K562 (cell line): ENCODE measurements at regions not wholly inside any gene's neighbourhood (a gene's known extent, or its start where the extent isn't known, plus 50 kb on each side); places are given as distances from the start of the nearest gene placed in this dataset.

Experiments
- ATAC-seq: fragments of 200-7000 bp; cut with Tn5 transposase; 3 replicates; pipeline ENCODE4 v1.9.1; 2020; ENCODE audit warnings: moderate library complexity
- BruUV-seq: library from RNA; stranded (reverse); fragments of 400-500 nt; replicated peaks from 2 replicates; lab custom pipeline; 2021; lab: Mats Ljungman, UMichigan
- CTCF ChIA-PET: fragments of 300-600 bp; formaldehyde crosslinking; extraction: SDS; loops from one replicate; lab custom pipeline; 2021; ENCODE audit warnings: low intra/inter-chr PET ratio; lab: Yijun Ruan, JAX
- POLR2A ChIA-PET: fragments of 300-600, 350-650 bp; sonication (Branson Sonifier 250); formaldehyde crosslinking; extraction: SDS; loops from one replicate; lab custom pipeline; 2021; ENCODE audit warnings: antibody characterized with exemption, inconsistent platforms; lab: Yijun Ruan, JAX
- DNase-seq, 4 experiments: peaks; one replicate each; pipeline versions ENCODE4 v3.0.0 to v3.0.0-alpha.2; 2011 to 2018; ENCODE audit warnings: low spot score in 3 of 4, mixed read lengths in 3 of 4; ENCODE audit errors: extremely low read depth in 1 of 4
- FAIRE-seq: peaks from 2 replicates; lab custom pipeline; 2011; peaks lifted over from hg19 to GRCh38; lab: Jason Lieb, UNC
- H2AFZ ChIP-seq: 2 replicates; pipeline ENCODE4 v1.6.0; 2011; ENCODE audit warnings: low read depth, low read length, control low read depth, inconsistent platforms
- H3K27ac ChIP-seq: fragments of 200-600 bp; 3 replicates; pipeline ENCODE4 v1.8.0; 2011; ENCODE audit warnings: low read depth, mild to moderate bottlenecking, control low read depth, inconsistent platforms, low read length, moderate library complexity, mixed read lengths; ENCODE audit errors: extremely low read depth
- H3K27me3 ChIP-seq, 2 experiments: fragments of 300-600 bp in 1 of 2; 2 replicates in 1 of 2; 3 replicates in 1 of 2; pipeline versions ENCODE4 v1.6.0 to v1.8.0; 2011; ENCODE audit warnings: inconsistent platforms in 2 of 2, low read length in 2 of 2, mild to moderate bottlenecking in 1 of 2, mixed read lengths in 1 of 2, moderate library complexity in 1 of 2; ENCODE audit not compliant: control insufficient read depth in 2 of 2, insufficient read depth in 2 of 2
- H3K36me3 ChIP-seq: fragments of 300-600 bp; 3 replicates; pipeline ENCODE4 v1.8.0; 2011; ENCODE audit warnings: mild to moderate bottlenecking, low read length, inconsistent platforms; ENCODE audit not compliant: control insufficient read depth, insufficient read depth
- H3K4me1 ChIP-seq, 2 experiments: fragments of 200-600 bp in 1 of 2; replicated peaks in 1 of 2; 2 replicates in 1 of 2; 3 replicates in 1 of 2; pipeline versions ENCODE4 v1.5.1 to v1.8.0; 2011; ENCODE audit warnings: inconsistent platforms in 2 of 2, low read length in 2 of 2, mild to moderate bottlenecking in 1 of 2, mixed read lengths in 1 of 2, moderate library complexity in 1 of 2; ENCODE audit not compliant: control insufficient read depth in 2 of 2, insufficient read depth in 2 of 2
- H3K4me2 ChIP-seq: 2 replicates; pipeline ENCODE4 v1.6.1; 2011; ENCODE audit warnings: low read length, control low read depth, inconsistent platforms, mixed read lengths; ENCODE audit not compliant: insufficient read depth
- H3K4me3 ChIP-seq: fragments of 200-600 bp; sonication (generic), shearing (Covaris generic); 2 replicates; pipeline ENCODE4 v1.5.1; 2016; ENCODE audit warnings: control low read depth, inconsistent platforms
- H3K79me2 ChIP-seq: fragments of 200-600 bp; 3 replicates; pipeline ENCODE4 v1.8.0; 2011; ENCODE audit warnings: low read length, inconsistent platforms; ENCODE audit not compliant: control insufficient read depth, insufficient read depth
- H3K9ac ChIP-seq, 2 experiments: 2 replicates each; pipeline versions ENCODE4 v1.6.0 to v1.6.1; 2011; ENCODE audit warnings: low read depth in 2 of 2, low read length in 2 of 2, control low read depth in 1 of 2, inconsistent platforms in 1 of 2, mild to moderate bottlenecking in 1 of 2, mixed read lengths in 1 of 2; ENCODE audit not compliant: insufficient read depth in 1 of 2
- H3K9me1 ChIP-seq: one replicate; pipeline ENCODE4 v1.6.0; 2011; ENCODE audit warnings: inconsistent platforms, mild to moderate bottlenecking, low read length, moderate library complexity; ENCODE audit not compliant: control insufficient read depth, insufficient read depth
- H3K9me3 ChIP-seq: replicated peaks from 2 replicates; pipeline ENCODE4 v1.5.1; 2011; ENCODE audit warnings: low read depth, low read length, inconsistent platforms; ENCODE audit not compliant: control insufficient read depth, insufficient read depth
- H4K20me1 ChIP-seq: replicated peaks from 2 replicates; pipeline ENCODE4 v1.6.1; 2011; ENCODE audit warnings: low read length, inconsistent platforms, mixed read lengths; ENCODE audit not compliant: control insufficient read depth, insufficient read depth
- PREB ChIP-seq: sonication (generic); formaldehyde crosslinking; IDR thresholded peaks from 2 replicates; pipeline ENCODE4 v1.8.1; 2023; ENCODE audit warnings: mild to moderate bottlenecking, missing genetic modification reagents
- PRPF4 ChIP-seq: fragments of 200-400 bp; formaldehyde crosslinking; IDR thresholded peaks from one replicate; pipeline ENCODE4 v1.6.1; 2017; ENCODE audit warnings: low read length, low read depth, mild to moderate bottlenecking; ENCODE audit not compliant: insufficient read depth, poor library complexity, severe bottlenecking
- TAF1 ChIP-seq: IDR thresholded peaks from 2 replicates; pipeline ENCODE4 v1.6.1; 2011; ENCODE audit warnings: mild to moderate bottlenecking, low read length, moderate library complexity; ENCODE audit not compliant: insufficient read depth, control insufficient read depth, severe bottlenecking; ENCODE audit errors: extremely low read depth
- ZHX1 ChIP-seq: fragments of 150-350 bp; conservative IDR thresholded peaks from 2 replicates; pipeline ENCODE4 v1.6.1; 2014; ENCODE audit warnings: low read length
- ZNF316 ChIP-seq: fragments of 450-650 bp; IDR thresholded peaks from 2 replicates; pipeline ENCODE4 v1.6.1; 2016
- WGBS: fragments of 100-300 bp; shearing (Covaris generic); methylation state at CpG from one replicate; pipeline ENCODE4 v1.1.6; 2016; ENCODE audit warnings: low coverage, mixed read lengths; ENCODE audit not compliant: insufficient coverage; ENCODE audit errors: missing lambda C conversion rate; 5-methylcytosine and 5-hydroxymethylcytosine counted together
- in situ Hi-C: fragments of 300-500 bp; cut with MboI; formaldehyde crosslinking; loops from 4 replicates; pipeline ENCODE4 v1.15.0; 2018; ENCODE audit warnings: inconsistent platforms, mixed read lengths
- intact Hi-C: fragments of 100-400 bp; cut with micrococcal nuclease; formaldehyde crosslinking; loops from 2 replicates; pipeline ENCODE4 v1.14.2; 2022

- in situ Hi-C loops (no loop called here), intact Hi-C loops (no loop called here)
- H3K9me3 ChIP-seq, result no peaks in the 10 kb centered on the region
- WGBS, result 0% methylated on average over 4 of the region's 4 CpGs
- no peak overlapping the region for H3K4me2 ChIP-seq
- H3K4me3 ChIP-seq, result no peak overlapping the region
- no peak overlapping the region for H3K9ac ChIP-seq
- no peaks in the 10 kb centered on the region for H3K79me2 ChIP-seq
- H3K4me1 ChIP-seq, result no peaks in the 10 kb centered on the region
- ATAC-seq, result no peak
- ChIA-PET POLR2A (no interaction called here), CTCF (no interaction called here)
- H3K36me3 ChIP-seq, result no peaks in the 10 kb centered on the region
- no peaks in the 10 kb centered on the region for H3K27me3 ChIP-seq
- H2AFZ ChIP-seq, result no peak overlapping the region
- no peaks in the 10 kb centered on the region for H3K9me1 ChIP-seq
- FAIRE-seq, result no peak
- H4K20me1 ChIP-seq, result no peaks in the 10 kb centered on the region
- H3K27ac ChIP-seq, result no peak overlapping the region
- TF ChIP-seq PREB (CRISPR knock-in tag) (no peak), TAF1 (no peak), PRPF4 (no peak), ZHX1 (no peak), ZNF316 (no peak)
- TF ChIP-seq, all 486 proteins: peak for 0
- BruUV-seq, result no TSS peak
- no peak for DNase-seq
Measured at GRCh38 chr13:74009100-74009668, 125.0 kb downstream of the KLF12 start.
